Tibial nerve (tissue), 4 donors: ENCODE measurements at regions not wholly inside any gene's neighbourhood (a gene's known extent, or its start where the extent isn't known, plus 50 kb on each side); places are given as distances from the start of the nearest gene placed in this dataset.
"Not testable (repeated sequence)": the region's sequence is repeated elsewhere in the genome, so short reads cannot be mapped to it uniquely, and the experiment has no call there.

Source experiments
- DNase-seq, 2 donors: peaks; one replicate each; pipeline ENCODE4 v3.0.0-alpha.2; 2019; ENCODE audit warnings: low spot score in 2 of 2
- H3K27ac ChIP-seq, 4 donors: fragments of 200-600 bp; sonication (generic) in 3 of 4; one replicate each; pipeline ENCODE4 v1.5.1; 2017 to 2019; ENCODE audit warnings: mild to moderate bottlenecking in 1 of 4
- H3K27me3 ChIP-seq, 2 donors: fragments of 200-600 bp; sonication (generic) in 1 of 2; one replicate each; pipeline versions ENCODE4 v1.5.1 to v1.6.0; 2017 to 2019
- H3K36me3 ChIP-seq, 3 donors: fragments of 200-600 bp; sonication (generic); one replicate each; pipeline ENCODE4 v1.5.1; 2018 to 2019
- H3K4me1 ChIP-seq, 4 donors: fragments of 200-600 bp; sonication (generic) in 3 of 4; one replicate each; pipeline ENCODE4 v1.5.1; 2017 to 2019
- H3K4me3 ChIP-seq, 4 donors: fragments of 200-600 bp; sonication (generic) in 3 of 4; one replicate each; pipeline ENCODE4 v1.5.1; 2017 to 2019; ENCODE audit warnings: mild to moderate bottlenecking in 1 of 4, moderate library complexity in 1 of 4
- H3K9me3 ChIP-seq, 4 donors: fragments of 200-600 bp; sonication (generic) in 3 of 4; one replicate each; pipeline ENCODE4 v1.5.1; 2017 to 2019
- CTCF ChIP-seq, 5 experiments: fragments of 200-600 bp in 3 of 5; fragments of 450-650 bp in 2 of 5; sonication (generic) in 3 of 5; IDR thresholded peaks; one replicate each; pipeline ENCODE4 v1.5.1; 2016 to 2019; ENCODE audit warnings: antibody characterized with exemption in 5 of 5, mild to moderate bottlenecking in 3 of 5, moderate library complexity in 2 of 5
- EP300 ChIP-seq, 2 donors: sonication (generic); formaldehyde crosslinking; IDR thresholded peaks; one replicate each; pipeline ENCODE4 v1.6.1; 2017; ENCODE audit warnings: antibody characterized with exemption in 2 of 2, mild to moderate bottlenecking in 1 of 2
- POLR2A ChIP-seq, 2 donors: fragments of 450-650 bp; IDR thresholded peaks; one replicate each; pipeline ENCODE4 v1.6.1; 2017; ENCODE audit warnings: antibody characterized with exemption in 2 of 2, mild to moderate bottlenecking in 2 of 2, moderate library complexity in 2 of 2
- WGBS, 2 donors: methylation state at CpG; one replicate each; pipeline ENCODE4 v1.1.5; 2018; 5-methylcytosine and 5-hydroxymethylcytosine counted together

- Histone ChIP-seq H3K27ac (no peak overlapping the region), H3K36me3 (no peaks in the 10 kb centered on the region), H3K27me3 (no peaks in the 10 kb centered on the region), H3K4me3 (no peak overlapping the region), H3K9me3 (no peaks in the 10 kb centered on the region), H3K4me1 (no peaks in the 10 kb centered on the region)
- no peak for DNase-seq
- 92 to 96% methylated on average over 6 of the region's 6 CpGs for WGBS, 2 donors
- no peak for TF ChIP-seq EP300 (IDR thresholded peaks at IDR 0.05)
- no peak for TF ChIP-seq POLR2A (IDR thresholded peaks at IDR 0.05)
- TF ChIP-seq CTCF (IDR thresholded peaks at IDR 0.05): no peak
Observed at GRCh38 chr17:63019138-63019873, 53.3 kb downstream of the TANC2 start.

- Histone ChIP-seq H3K4me3 (no peak overlapping the region), H3K27ac (no peak overlapping the region), H3K4me1 (no peaks in the 10 kb centered on the region), H3K27me3 (no peaks in the 10 kb centered on the region), H3K9me3 (no peaks in the 10 kb centered on the region), H3K36me3 (no peaks in the 10 kb centered on the region)
- no peak for DNase-seq
- 90 to 91% methylated on average over 1 of the region's 1 CpG for WGBS, 2 donors
- TF ChIP-seq POLR2A (IDR thresholded peaks at IDR 0.05) (no peak), EP300 (IDR thresholded peaks at IDR 0.05) (no peak), CTCF (IDR thresholded peaks at IDR 0.05) (no peak)
Observed at GRCh38 chr17:63022567-63022966, 56.5 kb downstream of the TANC2 start.

GRCh38 chr17:63023049-63023448 is 57.0 kb downstream of the TANC2 start:
- Histone ChIP-seq H3K4me1 (no peaks in the 10 kb centered on the region), H3K27me3 (no peaks in the 10 kb centered on the region), H3K4me3 (no peak overlapping the region), H3K27ac (no peak overlapping the region), H3K9me3 (no peaks in the 10 kb centered on the region), H3K36me3 (no peaks in the 10 kb centered on the region)
- TF ChIP-seq CTCF (IDR thresholded peaks at IDR 0.05): no peak
- TF ChIP-seq POLR2A (IDR thresholded peaks at IDR 0.05): no peak
- no peak for TF ChIP-seq EP300 (IDR thresholded peaks at IDR 0.05)
- WGBS, 2 donors: 79 to 82% methylated on average over 2 of the region's 2 CpGs
- no peak for DNase-seq

- 78 to 79% methylated on average over 4 of the region's 4 CpGs for WGBS, 2 donors
- TF ChIP-seq EP300 (IDR thresholded peaks at IDR 0.05) (no peak), POLR2A (IDR thresholded peaks at IDR 0.05) (no peak), CTCF (IDR thresholded peaks at IDR 0.05) (no peak)
- Histone ChIP-seq H3K4me3 (no peak overlapping the region), H3K36me3 (no peaks in the 10 kb centered on the region), H3K27ac (no peak overlapping the region), H3K9me3 (no peaks in the 10 kb centered on the region), H3K27me3 (no peaks in the 10 kb centered on the region), H3K4me1 (no peaks in the 10 kb centered on the region)
- no peak for DNase-seq
Observed at GRCh38 chr17:63024201-63024600, 58.2 kb downstream of the TANC2 start.

- Histone ChIP-seq H3K9me3 (no peaks in the 10 kb centered on the region), H3K4me3 (no peak overlapping the region), H3K4me1 (no peaks in the 10 kb centered on the region), H3K36me3 (no peaks in the 10 kb centered on the region), H3K27ac (no peak overlapping the region), H3K27me3 (no peaks in the 10 kb centered on the region)
- DNase-seq: no peak
- no peak for TF ChIP-seq POLR2A (IDR thresholded peaks at IDR 0.05)
- no peak for TF ChIP-seq EP300 (IDR thresholded peaks at IDR 0.05)
- TF ChIP-seq CTCF (IDR thresholded peaks at IDR 0.05): no peak
Observed at GRCh38 chr17:63024716-63025115, 58.7 kb downstream of the TANC2 start.

- WGBS, 2 donors: 89 to 96% methylated on average over 4 of the region's 4 CpGs
- H3K4me3 ChIP-seq, H3K27me3 ChIP-seq, H3K36me3 ChIP-seq, H3K27ac ChIP-seq, H3K9me3 ChIP-seq, DNase-seq, H3K4me1 ChIP-seq: not testable (repeated sequence)
Observed at GRCh38 chr17:63025637-63026036, 59.6 kb downstream of the TANC2 start.
